Peyer's patch (tissue), 4 donors: ENCODE measurements at regions not wholly inside any gene's neighbourhood (a gene's known extent, or its start where the extent isn't known, plus 50 kb on each side); places are given as distances from the start of the nearest gene placed in this dataset.

Source experiments
- DNase-seq, 3 donors: peaks; one replicate each; pipeline ENCODE4 v3.0.0-alpha.2; 2017 to 2019
- H3K27ac ChIP-seq, 4 donors: fragments of 200-600 bp; sonication (generic); one replicate each; pipeline ENCODE4 v1.5.1; 2016 to 2019
- H3K27me3 ChIP-seq, 2 donors: fragments of 200-600 bp; sonication (generic); one replicate each; pipeline ENCODE4 v1.5.1; 2019
- H3K36me3 ChIP-seq, 3 donors: fragments of 200-600 bp; sonication (generic); one replicate each; pipeline ENCODE4 v1.5.1; 2016 to 2019
- H3K4me1 ChIP-seq, 4 donors: fragments of 200-600 bp; sonication (generic); one replicate each; pipeline ENCODE4 v1.5.1; 2016 to 2019
- H3K4me3 ChIP-seq, 4 donors: fragments of 200-600 bp; sonication (generic); 1 replicate in 3 of 4; 2 replicates in 1 of 4; pipeline ENCODE4 v1.5.1; 2016 to 2019; ENCODE audit warnings: mild to moderate bottlenecking in 1 of 4
- H3K9me3 ChIP-seq, 4 donors: fragments of 200-600 bp; sonication (generic); one replicate each; pipeline ENCODE4 v1.5.1; 2016 to 2019; ENCODE audit warnings: mild to moderate bottlenecking in 1 of 4
- CTCF ChIP-seq, 6 experiments: fragments of 450-650 bp in 4 of 6; fragments of 200-600 bp in 2 of 6; sonication (generic) in 1 of 6; IDR thresholded peaks; one replicate each; pipeline ENCODE4 v1.5.1; 2017 to 2019; ENCODE audit warnings: antibody characterized with exemption in 6 of 6, mild to moderate bottlenecking in 3 of 6, moderate library complexity in 1 of 6
- POLR2A ChIP-seq, 2 donors: fragments of 450-650 bp; IDR thresholded peaks; one replicate each; pipeline ENCODE4 v1.5.1; 2017; ENCODE audit warnings: antibody characterized with exemption in 2 of 2, mild to moderate bottlenecking in 2 of 2, moderate library complexity in 2 of 2

GRCh38 chr3:162665684-162666391, 1169.2 kb downstream of the OTOL1 start:
- no peak overlapping the region for H3K4me3 ChIP-seq
- no peaks in the 10 kb centered on the region for H3K36me3 ChIP-seq
- H3K27me3 ChIP-seq, result no peaks in the 10 kb centered on the region
- H3K27ac ChIP-seq, result no peak overlapping the region
- no peaks in the 10 kb centered on the region for H3K4me1 ChIP-seq
- DNase-seq, result no peak
- TF ChIP-seq CTCF (IDR thresholded peaks at IDR 0.05) (no peak), POLR2A (IDR thresholded peaks at IDR 0.05) (no peak)
- H3K9me3 ChIP-seq, result no peaks in the 10 kb centered on the region

- Histone ChIP-seq H3K9me3 (no peaks in the 10 kb centered on the region), H3K27ac (no peak overlapping the region), H3K36me3 (no peaks in the 10 kb centered on the region), H3K27me3 (no peaks in the 10 kb centered on the region), H3K4me3 (no peak overlapping the region), H3K4me1 (no peaks in the 10 kb centered on the region)
- TF ChIP-seq POLR2A (IDR thresholded peaks at IDR 0.05) (no peak), CTCF (IDR thresholded peaks at IDR 0.05) (no peak)
- no peak for DNase-seq
These were observed 1170.2 kb downstream of the OTOL1 start for GRCh38 chr3:162666835-162667234.

GRCh38 chr3:162670181-162670580, 1173.6 kb downstream of the OTOL1 start:
- Histone ChIP-seq H3K4me3 (no peak overlapping the region), H3K9me3 (no peaks in the 10 kb centered on the region), H3K27me3 (no peaks in the 10 kb centered on the region), H3K36me3 (no peaks in the 10 kb centered on the region), H3K27ac (no peak overlapping the region), H3K4me1 (no peaks in the 10 kb centered on the region)
- TF ChIP-seq CTCF (IDR thresholded peaks at IDR 0.05) (no peak), POLR2A (IDR thresholded peaks at IDR 0.05) (no peak)
- no peak for DNase-seq

- TF ChIP-seq CTCF (IDR thresholded peaks at IDR 0.05) (no peak), POLR2A (IDR thresholded peaks at IDR 0.05) (no peak)
- Histone ChIP-seq H3K27ac (no peak overlapping the region), H3K4me1 (no peaks in the 10 kb centered on the region), H3K9me3 (peaks cover 0 to 4% (median 0%) of the 10 kb centered on the region in 4 donors), H3K4me3 (no peak overlapping the region), H3K27me3 (no peaks in the 10 kb centered on the region), H3K36me3 (no peaks in the 10 kb centered on the region)
- no peak for DNase-seq
These were observed 1180.9 kb downstream of the OTOL1 start for GRCh38 chr3:162677475-162677874.

- no peaks in the 10 kb centered on the region for H3K4me1 ChIP-seq
- H3K36me3 ChIP-seq, result no peaks in the 10 kb centered on the region
- DNase-seq, result no peak
- H3K27me3 ChIP-seq, result no peaks in the 10 kb centered on the region
- no peak overlapping the region for H3K4me3 ChIP-seq
- peaks cover 0 to 4% (median 0%) of the 10 kb centered on the region in 4 donors for H3K9me3 ChIP-seq
- no peak for TF ChIP-seq POLR2A (IDR thresholded peaks at IDR 0.05)
- TF ChIP-seq CTCF (IDR thresholded peaks at IDR 0.05), result no peak
- no peak overlapping the region for H3K27ac ChIP-seq
These were observed 1182.3 kb downstream of the OTOL1 start for GRCh38 chr3:162678941-162679340.
